ENCODE measurements at regions not wholly inside any gene's neighbourhood (a gene's known extent, or its start where the extent isn't known, plus 50 kb on each side); places are given as distances from the start of the nearest gene placed in this dataset.

DNA sequence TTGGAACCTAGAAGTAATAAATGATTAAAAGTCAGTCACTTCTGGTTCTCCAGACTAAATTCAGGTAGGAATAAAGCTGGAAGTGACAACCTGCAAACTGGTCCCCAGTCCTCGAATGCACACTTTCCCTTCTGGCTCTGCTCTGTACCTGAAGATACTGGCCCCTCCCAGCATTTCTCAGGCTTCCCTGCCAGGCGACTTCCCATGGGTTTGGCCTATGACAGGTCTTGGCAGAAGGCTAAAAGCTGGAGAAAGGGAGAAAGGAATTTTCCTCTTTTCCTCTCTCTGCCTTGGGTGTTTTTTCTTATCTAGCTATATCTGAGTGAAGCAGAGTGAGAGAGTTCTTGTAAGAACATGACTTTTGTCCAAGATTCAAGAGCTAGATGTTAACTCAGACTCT lies 1005.7 kb downstream of the DTWD2 start:
- no peak overlapping the region for H3K27ac ChIP-seq
- H3K4me3 ChIP-seq = no peak overlapping the region
- TF ChIP-seq POLR2A (IDR thresholded peaks at IDR 0.05) = no peak
- TF ChIP-seq, protein P1, sequence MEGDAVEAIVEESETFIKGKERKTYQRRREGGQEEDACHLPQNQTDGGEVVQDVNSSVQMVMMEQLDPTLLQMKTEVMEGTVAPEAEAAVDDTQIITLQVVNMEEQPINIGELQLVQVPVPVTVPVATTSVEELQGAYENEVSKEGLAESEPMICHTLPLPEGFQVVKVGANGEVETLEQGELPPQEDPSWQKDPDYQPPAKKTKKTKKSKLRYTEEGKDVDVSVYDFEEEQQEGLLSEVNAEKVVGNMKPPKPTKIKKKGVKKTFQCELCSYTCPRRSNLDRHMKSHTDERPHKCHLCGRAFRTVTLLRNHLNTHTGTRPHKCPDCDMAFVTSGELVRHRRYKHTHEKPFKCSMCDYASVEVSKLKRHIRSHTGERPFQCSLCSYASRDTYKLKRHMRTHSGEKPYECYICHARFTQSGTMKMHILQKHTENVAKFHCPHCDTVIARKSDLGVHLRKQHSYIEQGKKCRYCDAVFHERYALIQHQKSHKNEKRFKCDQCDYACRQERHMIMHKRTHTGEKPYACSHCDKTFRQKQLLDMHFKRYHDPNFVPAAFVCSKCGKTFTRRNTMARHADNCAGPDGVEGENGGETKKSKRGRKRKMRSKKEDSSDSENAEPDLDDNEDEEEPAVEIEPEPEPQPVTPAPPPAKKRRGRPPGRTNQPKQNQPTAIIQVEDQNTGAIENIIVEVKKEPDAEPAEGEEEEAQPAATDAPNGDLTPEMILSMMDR (IDR thresholded peaks at IDR 0.05) = no peak

DNA sequence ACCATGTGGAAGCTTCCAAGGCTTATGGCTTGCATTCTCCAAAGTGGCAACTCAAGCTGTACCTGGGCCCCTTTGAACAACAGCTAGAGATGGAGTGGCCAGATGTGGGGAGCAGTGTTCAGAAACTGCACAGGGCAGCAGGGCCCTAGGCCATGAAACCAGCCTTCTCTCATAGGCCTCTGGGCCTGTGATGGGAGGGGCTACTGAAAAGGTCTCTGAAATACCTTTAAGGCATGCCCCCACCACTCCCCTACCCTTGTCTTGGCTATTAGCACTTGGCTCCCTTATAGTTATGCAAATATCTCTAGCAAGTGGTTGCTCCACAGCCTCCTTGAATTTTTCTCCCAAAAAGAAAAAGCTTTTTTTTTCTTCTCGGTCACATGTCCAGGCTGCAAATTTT lies 1014.6 kb downstream of the DTWD2 start:
- TF ChIP-seq, protein P1 (IDR thresholded peaks at IDR 0.05) = no peak
- TF ChIP-seq POLR2A (IDR thresholded peaks at IDR 0.05) = no peak
- Histone ChIP-seq H3K4me3 (no peak overlapping the region), H3K27me3 (no peaks in the 10 kb centered on the region), H3K36me3 (no peaks in the 10 kb centered on the region), H3K4me1 (peaks cover 0 to 4% (median 0%) of the 10 kb centered on the region in 4 donors), H3K27ac (no peak overlapping the region), H3K9me3 (no peaks in the 10 kb centered on the region)
- no peak for DNase-seq

More for the DNA sequence above, 1005.7 kb downstream of the DTWD2 start:
- Histone ChIP-seq H3K27me3 (no peaks in the 10 kb centered on the region), H3K36me3 (no peaks in the 10 kb centered on the region), H3K9me3 (no peaks in the 10 kb centered on the region), H3K4me1 (no peaks in the 10 kb centered on the region)
- no peak for DNase-seq

DNA sequence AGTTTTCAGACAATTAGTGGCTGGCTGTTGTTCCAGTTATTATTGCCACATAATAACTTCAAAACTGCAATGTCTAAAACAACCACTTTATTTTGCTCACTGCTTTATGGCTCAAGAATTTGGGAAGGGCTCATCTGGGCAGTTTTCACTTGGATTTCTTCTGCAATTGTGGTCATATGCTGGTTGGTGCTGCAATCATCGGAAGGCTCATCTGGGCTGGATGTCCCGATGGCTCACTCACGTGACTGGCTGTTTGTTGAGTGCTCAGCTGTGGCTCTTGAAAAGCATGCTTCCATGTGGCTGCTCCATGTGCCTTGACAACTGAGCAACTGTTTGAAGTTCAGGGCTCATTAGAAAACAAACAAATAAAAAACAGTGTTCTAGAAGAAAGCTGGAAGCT lies 1032.5 kb downstream of the DTWD2 start:
- H3K36me3 ChIP-seq = no peaks in the 10 kb centered on the region
- no peaks in the 10 kb centered on the region for H3K4me1 ChIP-seq

DNA sequence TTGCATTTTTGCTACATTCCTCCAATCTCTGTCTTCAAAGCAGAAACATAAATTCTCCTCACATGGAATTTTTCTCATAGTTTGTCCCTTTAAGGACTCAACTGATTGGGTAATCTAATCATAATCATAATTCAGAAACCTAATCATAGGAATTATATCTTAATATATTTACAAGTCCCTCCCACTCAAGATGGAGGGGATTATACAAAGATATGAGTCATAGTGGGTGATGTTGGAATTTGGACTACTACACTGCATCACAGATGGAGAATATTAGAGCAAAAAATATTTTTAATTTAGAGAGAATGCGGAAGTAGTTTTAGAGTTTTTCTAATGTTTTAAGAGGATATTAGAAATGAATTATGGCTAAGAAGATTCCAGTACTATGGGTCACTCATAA lies 1034.0 kb downstream of the DTWD2 start:
- DNase-seq = no peak
- TF ChIP-seq, protein P1 (IDR thresholded peaks at IDR 0.05) = no peak
- TF ChIP-seq POLR2A (IDR thresholded peaks at IDR 0.05) = no peak
- Histone ChIP-seq H3K4me1 (no peaks in the 10 kb centered on the region), H3K4me3 (no peak overlapping the region), H3K27me3 (no peaks in the 10 kb centered on the region), H3K27ac (no peak overlapping the region), H3K36me3 (no peaks in the 10 kb centered on the region), H3K9me3 (no peaks in the 10 kb centered on the region)

More for the DNA sequence above, 1032.5 kb downstream of the DTWD2 start:
- DNase-seq = no peak
- Histone ChIP-seq H3K9me3 (no peaks in the 10 kb centered on the region), H3K4me3 (no peak overlapping the region), H3K27me3 (no peaks in the 10 kb centered on the region), H3K27ac (no peak overlapping the region)
- TF ChIP-seq, protein P1 (IDR thresholded peaks at IDR 0.05) = no peak
- TF ChIP-seq POLR2A (IDR thresholded peaks at IDR 0.05) = no peak

DNA sequence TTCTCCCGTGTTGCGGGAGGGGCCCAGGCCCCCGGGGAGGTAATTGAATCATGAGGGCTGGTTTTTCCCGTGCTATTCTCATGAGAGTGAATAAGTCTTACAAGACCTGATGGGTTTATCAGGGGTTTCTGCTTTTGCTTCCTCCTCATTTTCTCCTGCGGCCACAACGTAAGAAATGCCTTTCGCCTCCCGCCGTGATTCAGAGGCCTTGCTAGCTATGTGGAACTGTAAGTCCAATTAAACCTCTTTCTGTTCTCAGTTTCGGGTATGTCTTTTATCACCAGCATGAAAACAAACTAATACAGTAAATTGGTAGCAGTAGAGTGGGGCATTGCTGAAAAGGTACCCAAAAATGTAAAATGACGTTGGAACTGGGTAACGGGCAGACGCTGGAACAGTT lies 1035.1 kb downstream of the DTWD2 start:
- Histone ChIP-seq H3K4me1 (no peaks in the 10 kb centered on the region), H3K27ac (no peak overlapping the region), H3K27me3 (no peaks in the 10 kb centered on the region)

More for the DNA sequence above, 1035.1 kb downstream of the DTWD2 start:
- Histone ChIP-seq H3K36me3 (no peaks in the 10 kb centered on the region), H3K9me3 (no peaks in the 10 kb centered on the region), H3K4me3 (no peak overlapping the region)
- DNase-seq = no peak
- TF ChIP-seq POLR2A (IDR thresholded peaks at IDR 0.05) = no peak
- TF ChIP-seq, protein P1 (IDR thresholded peaks at IDR 0.05) = no peak

Data from Peyer's patch (tissue), 4 donors.